HG03521 (cell line): ENCODE measurements at regions not wholly inside any gene's neighbourhood (a gene's known extent, or its start where the extent isn't known, plus 50 kb on each side); places are given as distances from the start of the nearest gene placed in this dataset.

ENCODE experiments used
- ATAC-seq: cut with Tn5 transposase; IDR thresholded peaks from one replicate; pipeline ENCODE4 v1.9.1; 2021; ENCODE audit warnings: mild to moderate bottlenecking, moderate library complexity; ENCODE audit not compliant: unreplicated experiment

GRCh38 chr11:119496469-119496868 is 73.5 kb upstream of the THY1 start:
- no peak for ATAC-seq

DNA sequence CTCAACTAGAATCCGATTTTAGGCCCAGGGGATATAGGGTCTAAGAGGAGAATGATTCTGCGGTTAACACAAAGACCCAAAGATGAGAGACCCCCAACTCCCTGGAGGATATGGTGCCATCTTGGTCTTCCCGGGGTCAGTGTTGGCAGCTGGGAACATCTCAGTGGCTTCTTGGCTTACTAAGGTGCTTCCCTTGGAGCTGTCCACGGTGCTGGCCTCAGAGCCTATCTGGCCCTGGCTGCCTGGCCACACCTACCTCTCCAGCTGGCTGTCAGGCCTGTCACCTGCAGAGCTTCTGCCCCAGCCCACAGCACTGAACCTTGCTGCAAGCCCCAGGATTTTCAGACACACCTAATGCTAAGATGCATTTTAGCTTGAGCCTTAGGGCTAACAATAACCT is 70.7 kb upstream of the THY1 start:
- ATAC-seq: no peak

- ATAC-seq: no peak
Measured at GRCh38 chr11:119491753-119492510, 69.0 kb upstream of the THY1 start.

DNA sequence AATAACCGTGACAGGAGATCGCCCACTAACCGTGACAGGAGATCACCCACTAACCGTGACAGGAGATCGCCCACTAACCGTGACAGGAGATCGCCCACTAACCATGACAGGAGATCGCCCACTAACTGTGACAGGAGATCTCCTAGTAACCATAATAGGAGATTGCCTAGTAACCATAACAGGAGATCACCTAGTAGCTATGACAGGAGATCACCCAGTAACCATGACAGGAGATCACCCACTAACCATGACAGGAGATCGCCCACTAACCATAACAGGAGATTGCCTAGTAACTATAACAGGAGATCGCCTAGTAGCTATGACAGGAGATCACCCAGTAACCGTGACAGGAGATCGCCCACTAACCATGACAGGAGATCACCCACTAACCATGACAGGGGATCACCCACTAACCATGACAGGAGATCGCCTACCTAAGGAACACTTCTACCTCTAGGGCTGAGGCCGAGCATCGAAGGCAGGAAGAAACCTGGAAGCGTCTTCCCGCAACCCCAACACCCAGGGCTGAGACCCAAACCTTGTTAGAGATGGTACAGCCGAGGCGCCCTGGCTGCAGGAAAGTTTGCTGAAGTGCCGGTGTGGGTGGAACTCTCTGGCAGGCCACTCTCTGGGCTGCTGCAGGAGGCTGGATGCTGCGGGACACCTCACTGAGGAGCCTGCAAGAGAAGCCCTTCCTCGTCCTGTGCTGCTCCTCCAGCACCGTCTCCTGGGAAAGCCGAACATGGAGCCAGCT is 67.5 kb upstream of the THY1 start:
- ATAC-seq: no peak

GRCh38 chr11:119489087-119489486 is 66.1 kb upstream of the THY1 start:
- ATAC-seq: no peak

DNA sequence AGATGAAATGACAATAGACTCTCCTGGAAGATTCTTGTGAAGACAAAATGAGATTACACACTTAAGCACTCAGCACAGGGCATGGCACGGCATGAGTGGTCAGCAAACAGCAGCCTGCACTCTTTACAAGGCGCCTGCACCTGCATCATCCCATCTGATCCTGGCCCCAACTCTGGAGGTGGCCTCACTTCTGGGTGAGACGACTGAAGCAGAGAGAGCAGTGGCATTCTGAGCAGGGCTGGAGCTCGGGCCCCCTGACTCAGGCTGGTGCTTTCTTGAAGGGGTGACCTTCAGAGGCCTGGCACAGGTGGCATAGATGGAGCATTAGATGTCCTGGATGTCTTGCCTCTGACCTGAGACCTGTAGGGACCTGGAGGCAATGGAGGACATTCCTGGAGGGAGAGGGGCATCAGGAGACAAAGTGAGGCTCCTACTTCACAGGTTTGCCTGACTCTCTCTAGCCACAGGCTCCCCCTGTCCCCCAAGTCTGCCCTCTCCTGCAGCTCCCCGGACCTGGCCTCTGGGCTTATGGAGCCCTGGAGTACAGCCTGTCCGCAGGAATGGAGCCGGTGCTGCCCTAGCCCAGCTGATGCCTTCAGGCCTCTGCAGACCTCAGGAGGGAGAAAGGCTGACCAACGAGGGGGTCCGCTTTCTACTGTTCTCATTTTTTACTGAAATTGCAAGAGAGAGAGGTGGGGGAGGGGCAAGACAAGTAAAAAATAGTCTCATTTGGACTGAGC is 65.5 kb upstream of the THY1 start:
- no peak for ATAC-seq

DNA sequence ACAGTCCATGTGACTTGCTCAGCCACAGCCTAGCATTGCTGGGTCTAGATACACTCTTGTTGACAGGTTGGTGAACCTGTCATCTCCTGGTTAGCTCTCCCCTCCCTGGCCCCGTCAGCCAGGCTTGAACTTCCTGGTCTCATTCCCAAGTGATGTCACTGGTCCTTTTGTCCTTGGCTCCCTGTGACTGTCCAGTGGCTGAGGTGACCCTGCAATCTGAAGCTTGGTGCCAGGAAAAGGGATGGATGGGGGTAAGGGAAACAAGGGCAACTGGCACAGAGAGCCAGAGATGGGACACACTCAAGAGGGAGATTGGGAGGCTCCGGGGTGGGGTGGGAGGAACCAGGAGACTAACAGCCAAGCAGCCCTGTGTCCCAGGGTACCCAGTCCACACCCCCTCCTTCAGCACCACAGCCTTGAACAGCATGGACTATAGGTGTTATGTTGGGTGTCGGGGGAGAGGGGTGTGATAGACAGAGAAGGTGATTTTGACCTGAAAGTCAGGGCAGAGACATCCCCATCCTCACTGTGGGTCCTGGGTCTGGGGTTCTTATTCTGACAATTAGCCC is 63.8 kb upstream of the THY1 start:
- ATAC-seq: no peak

GRCh38 chr11:119486016-119486415 is 63.0 kb upstream of the THY1 start:
- ATAC-seq: no peak

GRCh38 chr11:119484741-119485605 is 62.0 kb upstream of the THY1 start:
- ATAC-seq: no peak

DNA sequence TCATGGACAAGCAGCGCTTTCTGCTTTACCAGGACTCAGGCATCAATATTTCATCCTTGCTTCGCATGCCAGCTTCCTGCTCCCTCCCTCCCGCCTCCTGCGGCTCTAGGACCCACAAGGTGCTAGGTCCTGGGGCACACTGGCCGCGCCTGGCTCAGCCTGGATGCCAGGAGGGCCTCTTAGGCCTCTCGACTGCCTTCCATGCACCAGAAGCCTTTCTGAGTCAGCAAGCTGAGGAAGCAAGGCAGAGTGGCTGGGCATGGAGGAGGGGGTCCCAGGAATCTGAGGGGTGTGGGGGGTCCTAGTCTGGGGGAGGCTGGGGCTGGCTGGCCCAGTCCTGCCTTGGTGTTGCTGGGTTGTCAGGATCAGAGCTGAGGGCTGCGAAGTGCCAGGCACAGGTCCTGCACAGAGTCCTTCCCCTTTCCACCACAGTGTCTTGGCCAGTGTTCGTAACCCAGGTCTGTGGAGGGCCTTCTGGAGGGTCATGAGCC is 61.0 kb upstream of the THY1 start:
- ATAC-seq: no peak

DNA sequence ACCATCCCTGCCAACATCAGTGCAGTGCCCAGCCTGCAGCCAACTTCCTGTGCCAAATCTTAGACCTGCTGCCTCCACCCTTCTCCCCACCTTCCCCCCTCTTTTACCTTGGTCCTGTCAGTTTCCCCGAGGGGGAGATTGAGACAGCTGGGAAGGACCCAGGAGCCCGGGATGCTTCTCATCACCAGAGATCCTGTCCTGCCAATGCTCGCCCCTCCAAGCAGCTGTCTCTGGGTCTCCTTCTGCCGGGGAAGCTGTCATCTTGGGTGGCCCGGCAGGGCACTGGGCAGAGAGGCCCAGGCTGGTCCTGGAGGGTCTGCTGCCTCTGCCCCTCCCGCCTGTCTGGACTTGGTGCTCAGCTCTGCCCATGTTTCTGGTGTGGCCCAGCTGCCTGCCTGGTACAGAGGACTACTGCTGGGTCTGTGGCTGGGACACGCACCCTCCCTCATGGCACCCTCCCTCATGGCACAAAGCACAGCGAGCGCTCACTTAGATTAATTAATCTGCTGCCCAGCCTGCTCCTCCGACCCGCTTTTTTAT is 60.4 kb upstream of the THY1 start:
- no peak for ATAC-seq

- no peak for ATAC-seq
Measured at GRCh38 chr11:119482521-119483011, 59.6 kb upstream of the THY1 start.

DNA sequence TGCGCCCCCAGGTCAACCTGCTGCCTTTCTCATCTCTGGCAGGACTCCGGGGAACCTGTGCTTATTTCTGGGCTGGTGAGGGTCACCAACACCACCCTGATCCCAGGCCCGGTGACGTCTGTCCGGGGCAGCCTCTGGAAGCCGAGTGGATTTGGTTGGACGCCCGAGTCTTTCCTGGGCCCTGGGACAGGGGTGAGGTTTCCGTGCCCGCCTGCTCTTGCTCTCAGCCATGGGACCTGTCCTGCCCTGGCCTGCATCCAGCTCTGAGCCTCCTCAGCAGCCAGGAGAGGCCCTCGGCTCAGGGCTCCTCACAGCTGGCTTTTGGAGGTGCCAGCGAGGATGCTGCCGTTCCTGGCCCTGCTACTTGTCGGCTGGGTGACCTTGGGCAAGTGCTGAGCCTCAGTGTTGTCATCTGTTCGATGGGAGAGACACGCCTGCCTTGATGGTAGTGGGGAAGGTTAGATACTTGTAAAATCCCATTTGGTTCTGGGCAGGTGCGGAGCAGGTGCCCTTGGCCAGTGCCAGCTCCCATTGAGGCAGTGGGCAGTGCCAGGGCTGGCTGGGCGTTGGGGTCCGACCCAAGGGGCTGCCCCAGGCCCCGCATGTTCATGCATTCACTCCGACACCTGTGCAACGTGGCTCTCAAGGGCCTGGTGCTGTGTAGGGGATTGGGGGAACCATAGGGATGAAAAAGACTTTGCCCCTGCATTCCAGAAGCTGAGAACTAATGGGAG is 58.9 kb upstream of the THY1 start:
- ATAC-seq: no peak

- ATAC-seq: no peak
Measured at GRCh38 chr11:119481021-119481666, 58.2 kb upstream of the THY1 start.

DNA sequence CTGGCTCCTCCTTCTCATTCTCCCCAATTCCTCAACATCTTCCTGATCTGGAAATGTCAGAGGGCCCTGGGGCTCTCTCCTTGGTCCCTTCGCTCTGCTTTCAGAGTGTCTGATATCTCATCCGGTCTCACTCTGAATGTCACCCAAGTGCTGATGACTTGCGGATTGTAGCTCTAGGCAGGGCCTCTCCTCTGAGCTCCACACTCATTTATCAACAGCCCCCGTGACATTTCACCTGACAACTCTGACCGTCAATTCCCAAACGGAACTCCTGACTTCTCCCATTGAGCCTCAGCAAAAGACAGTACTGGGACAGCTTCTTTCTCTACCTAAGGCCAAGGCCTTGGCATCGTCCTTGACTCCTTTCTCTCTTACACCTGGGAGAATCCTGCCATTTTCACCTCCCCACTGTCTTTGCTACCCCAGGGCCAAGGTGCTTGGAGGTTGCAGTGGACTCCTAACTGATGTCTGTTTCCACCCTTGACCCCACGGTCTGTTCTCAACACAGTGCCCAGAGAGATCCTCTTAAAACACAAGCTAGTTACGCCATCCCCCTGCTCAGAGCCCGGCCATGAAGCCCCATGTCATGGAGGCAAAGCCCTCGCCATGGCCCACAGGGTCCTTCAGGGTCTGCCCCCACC is 57.5 kb upstream of the THY1 start:
- no peak for ATAC-seq

DNA sequence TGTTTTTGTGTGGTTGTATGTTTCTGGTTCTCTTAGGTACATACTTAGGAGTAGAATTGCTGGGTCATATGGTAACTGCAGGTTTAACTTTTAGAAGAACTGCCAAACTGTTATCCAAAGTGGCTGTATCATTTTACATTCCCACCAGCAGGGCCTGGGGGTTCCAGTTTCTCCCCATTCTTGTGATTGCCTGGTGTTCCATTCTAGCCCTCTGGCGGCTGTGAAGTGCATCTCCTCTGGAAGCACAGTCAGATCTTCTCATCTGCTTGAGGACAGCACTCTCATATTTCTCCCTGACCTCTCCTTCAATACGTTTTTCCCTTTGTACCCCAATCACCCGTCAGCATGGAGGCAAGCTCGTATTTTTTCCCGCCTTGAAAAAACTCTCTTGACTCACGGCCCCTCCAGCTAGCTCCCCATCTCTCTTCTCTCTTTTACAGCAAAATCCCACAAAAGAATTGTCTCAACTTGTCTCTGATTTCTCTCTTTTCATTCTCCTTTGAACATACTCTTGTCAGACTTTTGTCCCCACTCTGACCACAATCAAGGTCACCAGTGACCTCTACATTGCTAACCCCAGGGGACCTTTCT is 56.8 kb upstream of the THY1 start:
- ATAC-seq: no peak

DNA sequence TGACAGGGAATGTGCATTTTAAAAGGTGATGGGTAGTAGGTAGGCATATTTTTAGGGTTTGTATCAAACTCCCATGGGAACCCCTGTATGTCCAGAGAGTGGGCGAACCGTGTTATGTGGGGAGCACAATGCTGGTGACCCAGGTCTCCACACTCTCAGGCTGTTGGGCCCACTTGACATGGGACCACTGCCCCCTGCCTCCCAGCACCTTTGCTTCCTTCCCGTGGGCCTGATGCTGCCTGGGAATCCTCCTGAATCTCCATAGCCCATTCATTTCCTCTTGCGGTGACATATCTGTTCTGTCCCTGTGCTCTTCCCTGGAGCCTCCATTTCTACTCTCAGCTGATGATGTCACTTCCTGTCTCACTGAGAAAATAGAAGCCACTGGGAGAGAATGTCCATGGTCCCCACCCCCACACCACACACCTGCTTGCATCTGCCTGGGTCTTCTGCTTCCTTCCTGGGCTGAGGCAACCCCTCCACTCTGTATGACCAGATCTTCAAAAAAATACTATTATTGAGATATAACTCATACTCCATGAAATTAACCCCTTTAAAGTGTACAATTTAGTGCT is 55.8 kb upstream of the THY1 start:
- ATAC-seq: no peak
